ENCODE measurements at regions not wholly inside any gene's neighbourhood (a gene's known extent, or its start where the extent isn't known, plus 50 kb on each side); places are given as distances from the start of the nearest gene placed in this dataset.
"Not testable (repeated sequence)": the region's sequence is repeated elsewhere in the genome, so short reads cannot be mapped to it uniquely, and the experiment has no call there.

DNA sequence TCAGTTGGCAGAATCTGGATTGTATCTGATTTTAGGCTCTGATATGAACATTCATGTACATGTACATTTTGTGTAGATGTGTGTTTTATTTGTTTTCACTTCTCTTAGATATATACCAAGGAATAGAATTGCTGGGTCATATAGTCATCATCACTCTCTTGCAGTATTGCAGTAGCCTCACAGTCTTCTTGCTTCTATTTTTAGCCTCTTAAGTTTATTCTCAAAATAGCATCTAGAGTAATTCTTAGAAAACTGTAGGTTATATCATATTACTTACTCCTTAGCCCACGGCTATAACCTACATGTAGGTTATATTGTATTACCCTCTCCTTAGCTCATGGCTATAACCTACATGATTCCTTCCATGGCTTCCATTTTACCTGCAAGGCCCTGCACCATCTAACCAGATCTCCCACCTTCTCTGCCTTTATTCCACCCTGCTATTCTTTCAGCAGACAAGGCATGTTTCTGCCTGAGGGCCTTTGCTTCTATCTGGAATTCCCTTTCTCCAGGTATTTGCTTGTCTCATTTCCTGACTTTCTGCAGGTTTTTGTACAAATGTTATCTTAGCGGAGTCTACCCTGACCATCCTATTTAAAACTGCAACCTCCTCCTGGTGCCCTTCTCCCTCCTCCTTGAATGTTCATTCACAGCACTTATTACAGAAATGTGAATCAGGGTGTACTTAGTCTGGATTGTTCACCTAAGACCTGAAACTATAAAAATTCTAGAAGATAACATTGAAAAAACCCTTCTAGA lies 109.0 kb upstream of the ETV3 start:
- DNase-seq, result no peak

DNA sequence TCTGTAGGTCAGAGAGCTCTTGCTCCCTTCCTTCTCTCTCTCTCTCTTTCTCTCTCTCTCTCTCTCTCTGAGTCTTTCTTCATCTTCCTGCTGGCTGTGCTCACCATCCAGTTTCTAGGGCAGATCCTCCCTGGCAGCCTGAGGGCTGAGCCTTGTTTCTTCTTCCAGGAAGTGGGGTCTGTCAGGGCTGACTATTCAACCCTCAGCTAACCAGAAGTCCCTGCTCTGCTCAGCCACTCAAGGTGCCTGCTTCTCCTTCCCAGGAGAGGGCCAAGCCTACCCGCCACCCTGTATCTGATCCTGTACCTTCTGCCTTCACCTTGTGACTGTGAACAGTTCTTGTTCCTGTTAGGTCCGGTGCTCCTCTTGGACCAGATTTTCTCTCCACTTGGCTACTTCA lies 107.6 kb upstream of the ETV3 start:
- no peak for DNase-seq

DNA sequence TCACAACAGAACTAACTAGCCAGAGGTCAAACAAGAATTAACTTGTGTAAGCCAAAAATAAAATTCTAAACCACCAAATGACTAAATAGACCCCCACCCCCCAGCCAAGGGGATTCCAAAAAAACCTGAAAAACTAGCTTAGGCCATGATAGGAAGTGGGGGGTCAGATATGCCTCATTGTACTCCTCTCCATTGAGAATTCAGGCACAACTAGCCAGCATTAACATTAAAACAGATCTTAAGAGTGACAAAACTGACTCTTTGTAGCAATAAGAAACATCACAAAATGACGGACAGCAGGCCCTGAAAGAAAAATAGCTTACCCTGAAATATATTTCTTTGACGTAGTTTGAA lies 103.0 kb upstream of the ETV3 start:
- DNase-seq, result no peak

DNA sequence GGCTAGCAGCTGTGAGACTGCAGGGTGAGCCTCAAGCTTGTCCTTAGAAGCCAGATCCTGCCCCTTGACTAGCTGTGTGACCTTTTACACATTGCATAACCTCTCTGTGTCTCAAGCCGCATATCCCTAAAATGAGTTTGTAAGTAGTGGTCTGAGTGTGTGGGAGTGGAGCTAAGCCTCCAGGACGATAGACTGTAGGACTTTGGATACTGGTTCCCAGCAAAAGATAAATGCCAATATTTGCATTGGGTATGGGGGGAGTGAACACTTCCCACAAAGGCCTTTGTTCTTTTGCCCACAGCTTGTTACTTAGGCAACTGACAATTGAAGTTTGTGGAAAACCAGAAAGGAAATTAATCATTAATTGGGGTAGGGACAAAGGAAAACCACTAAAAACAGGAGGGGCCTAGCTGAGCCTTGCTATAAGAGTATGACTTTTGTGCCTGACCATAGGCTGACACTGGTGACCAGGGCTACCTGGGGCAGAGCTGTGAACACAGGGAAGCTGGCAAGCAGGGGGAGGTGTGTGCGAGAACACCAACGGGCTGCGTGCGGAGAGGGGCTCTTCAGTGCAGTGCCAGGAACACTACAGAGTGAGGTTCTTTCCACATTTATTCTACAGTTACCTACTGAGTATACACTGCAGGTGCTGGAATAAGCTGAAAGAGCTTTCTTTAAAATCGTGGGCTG lies 102.4 kb upstream of the ETV3 start:
- DNase-seq, result no peak

DNA sequence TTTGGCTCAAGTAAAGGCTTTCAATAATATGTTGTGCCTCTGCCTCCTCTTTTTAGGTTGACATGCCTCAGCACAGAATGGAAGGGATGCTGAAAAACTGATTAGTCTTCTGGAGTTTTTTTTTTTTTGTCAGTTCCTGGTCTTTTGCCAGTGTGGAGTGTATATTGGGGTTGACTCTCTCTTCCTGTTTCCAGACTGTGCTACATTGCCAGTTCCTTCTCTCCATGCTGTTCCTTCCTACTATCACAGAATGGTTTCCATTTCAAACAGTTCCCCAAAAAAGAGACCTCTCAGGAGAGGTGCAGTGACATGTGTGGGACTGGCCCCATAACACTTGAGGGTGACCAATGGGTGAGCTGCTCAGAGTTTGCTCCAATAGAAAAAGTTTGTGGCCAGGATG lies 101.7 kb upstream of the ETV3 start:
- DNase-seq, result no peak

DNA sequence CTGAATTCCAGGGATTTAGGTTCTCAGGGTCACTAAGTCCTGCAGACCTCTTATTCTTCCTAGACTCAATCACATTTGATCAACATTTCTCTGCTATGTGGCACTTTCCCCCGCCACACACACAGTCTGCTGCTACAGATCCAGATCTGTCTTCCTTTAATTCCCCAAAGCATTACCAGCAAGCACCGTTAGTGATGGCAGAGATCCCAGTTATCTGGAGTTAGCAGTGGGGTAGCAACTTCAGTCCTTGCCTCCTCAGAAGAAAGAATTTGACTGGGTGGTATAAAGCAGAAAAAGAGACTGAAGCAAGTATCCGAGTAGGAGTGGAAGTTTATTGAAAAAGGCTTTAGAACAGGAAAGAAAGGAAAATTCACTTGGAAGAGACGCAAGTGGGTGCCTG lies 100.4 kb upstream of the ETV3 start:
- DNase-seq, result no peak

DNA sequence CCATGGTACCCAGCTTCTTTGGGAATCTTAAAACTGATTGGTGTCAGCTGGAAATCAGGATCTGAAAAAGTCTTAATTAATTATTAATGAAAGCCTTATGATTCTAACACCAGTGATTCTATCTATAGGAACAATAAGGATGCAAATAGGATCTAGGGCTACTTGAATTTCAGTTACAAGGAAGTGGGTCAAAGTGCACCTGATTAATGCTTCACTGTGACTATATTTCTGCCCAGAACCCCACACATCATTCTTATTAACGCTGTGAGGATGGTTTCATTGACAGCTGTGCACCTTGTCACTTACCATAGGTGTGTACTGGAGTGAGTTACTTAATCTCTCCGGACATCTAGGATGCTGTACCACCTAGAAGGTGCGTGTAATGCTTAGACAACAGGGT lies 99.8 kb upstream of the ETV3 start:
- DNase-seq, result no peak

DNA sequence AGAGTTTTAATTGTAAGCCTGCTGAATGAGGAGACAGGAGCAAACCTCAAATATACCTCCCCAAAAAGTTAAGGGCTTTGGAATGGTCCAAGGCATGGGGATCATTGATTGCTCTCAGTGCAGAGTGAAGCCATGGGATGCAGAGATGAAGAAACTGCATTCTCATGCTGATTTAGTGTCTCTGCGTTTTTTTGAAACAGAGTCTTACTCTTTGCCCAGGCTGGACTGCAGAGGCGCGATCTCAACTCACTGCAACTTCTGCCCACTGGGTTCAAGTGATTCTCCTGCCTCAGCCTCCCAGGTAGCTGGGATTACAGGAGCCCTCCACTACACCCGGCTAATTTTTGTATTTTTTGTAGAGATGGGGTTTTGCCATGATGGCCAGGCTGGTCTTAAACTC lies 99.3 kb upstream of the ETV3 start:
- DNase-seq, result no peak

DNA sequence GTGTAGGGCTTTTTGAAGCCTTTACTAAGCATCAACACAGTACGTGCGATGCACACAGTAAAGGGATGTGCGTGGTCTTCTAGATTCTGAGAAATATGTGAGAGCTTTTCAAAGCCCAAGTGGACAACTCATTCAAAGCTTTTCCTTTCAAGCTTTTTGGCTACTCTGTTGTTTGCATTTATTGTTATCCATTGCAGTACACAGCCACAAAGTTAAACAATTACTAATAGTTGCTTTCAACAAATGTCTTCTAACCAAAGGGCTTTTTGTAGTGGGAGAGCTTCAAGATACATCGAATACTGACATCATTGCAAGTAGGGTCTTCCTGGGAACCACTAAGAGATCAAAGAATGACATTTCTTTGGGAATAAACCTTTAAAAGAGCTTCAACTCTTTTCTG lies 97.9 kb upstream of the ETV3 start:
- no peak for DNase-seq

DNA sequence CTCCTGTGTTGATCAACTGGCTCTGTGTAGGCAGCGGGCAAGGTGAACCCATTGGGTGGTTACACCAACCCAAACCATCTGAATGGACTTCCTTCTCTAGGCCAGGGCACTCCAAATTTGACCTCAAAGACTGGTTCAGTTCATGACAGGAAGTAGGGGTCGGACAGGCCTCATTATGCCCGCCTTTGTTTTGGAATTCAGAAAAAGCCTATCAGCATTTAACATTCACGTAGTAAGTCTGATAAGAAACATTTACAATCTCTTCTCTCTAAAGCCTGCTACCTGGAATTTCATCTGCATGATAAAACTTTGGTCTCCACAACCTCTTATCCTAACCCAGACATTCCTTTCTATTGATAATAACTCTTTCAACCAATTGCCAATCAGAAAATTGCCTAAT lies 97.1 kb upstream of the ETV3 start:
- no peak for DNase-seq

DNA sequence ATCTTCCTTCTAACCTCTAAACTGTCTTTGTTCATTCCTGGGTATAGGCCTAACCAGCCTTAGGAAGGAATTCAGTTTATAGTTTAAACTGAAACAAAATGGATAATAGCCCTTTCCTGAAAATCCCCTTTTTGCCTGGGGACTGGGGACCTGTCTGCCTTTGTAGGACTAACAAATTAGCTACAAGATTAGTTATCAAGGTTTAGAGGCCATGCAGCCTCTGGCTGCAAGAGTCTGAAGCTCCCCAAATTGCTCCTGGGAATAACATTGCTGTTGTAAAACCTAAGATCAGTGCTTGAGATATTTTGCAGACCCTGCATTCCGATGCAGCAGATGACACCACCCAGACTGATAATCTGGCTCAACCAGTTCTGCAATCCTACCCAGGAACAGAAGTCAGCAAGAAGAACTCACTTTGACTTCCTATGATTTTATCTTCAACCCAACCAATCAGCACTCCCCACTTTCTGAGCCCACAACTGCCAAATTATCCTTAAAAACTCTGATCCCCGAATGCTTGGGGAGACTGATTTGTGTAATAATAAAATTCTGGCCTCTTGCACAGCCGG lies 96.6 kb upstream of the ETV3 start:
- no peak for DNase-seq

DNA sequence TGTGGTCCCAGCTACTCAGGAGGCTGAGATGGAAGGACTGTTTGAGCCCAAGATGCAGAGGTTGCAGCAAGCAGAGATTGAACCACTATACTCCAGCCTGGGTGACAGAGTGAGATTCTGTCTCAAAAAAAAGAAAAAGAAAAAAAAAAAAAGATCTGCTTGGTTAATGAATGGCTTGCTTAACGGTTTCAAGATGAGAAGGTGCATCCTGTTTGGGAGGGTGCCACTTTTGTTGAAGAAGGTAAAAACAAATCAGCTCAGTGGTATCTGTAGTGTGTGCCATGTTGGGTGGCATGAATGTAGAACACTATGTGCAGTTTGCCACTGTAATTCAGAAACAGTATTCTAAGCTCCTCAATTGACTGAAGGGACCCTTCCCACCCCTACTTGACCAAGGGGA lies 94.9 kb upstream of the ETV3 start:
- no peak for DNase-seq

DNA sequence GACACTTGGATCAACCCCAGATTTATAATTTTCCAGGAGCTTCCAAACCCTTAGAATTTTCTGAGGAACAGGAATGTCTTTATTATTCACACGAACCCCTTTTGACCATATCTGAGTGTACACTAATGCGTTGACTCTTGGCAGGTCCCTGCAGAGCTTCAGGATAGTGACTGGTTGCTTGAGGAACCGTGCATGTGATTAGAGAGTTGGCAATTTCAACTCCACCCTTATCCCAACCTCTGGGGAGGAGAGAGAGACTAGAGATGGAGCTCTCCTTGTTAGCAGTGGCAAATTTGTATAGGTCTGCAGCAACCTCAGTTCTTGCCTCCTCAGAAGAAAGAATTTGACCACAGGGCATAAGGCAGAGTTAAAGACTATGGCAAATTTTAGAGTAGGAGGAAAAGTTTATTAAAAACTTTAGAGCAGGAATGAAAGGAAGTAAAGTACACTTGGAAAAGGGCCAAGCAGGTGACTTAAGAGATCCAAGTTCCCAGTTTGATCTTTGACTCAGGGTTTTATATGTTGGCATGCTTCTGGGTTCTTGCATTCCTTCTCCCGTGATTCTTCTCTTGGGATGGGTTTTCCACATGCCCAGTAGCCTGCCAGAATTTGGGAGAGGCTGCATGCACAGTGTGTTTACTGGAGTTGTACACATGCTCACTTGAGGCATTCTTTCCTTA lies 93.8 kb upstream of the ETV3 start:
- DNase-seq, result no peak

DNA sequence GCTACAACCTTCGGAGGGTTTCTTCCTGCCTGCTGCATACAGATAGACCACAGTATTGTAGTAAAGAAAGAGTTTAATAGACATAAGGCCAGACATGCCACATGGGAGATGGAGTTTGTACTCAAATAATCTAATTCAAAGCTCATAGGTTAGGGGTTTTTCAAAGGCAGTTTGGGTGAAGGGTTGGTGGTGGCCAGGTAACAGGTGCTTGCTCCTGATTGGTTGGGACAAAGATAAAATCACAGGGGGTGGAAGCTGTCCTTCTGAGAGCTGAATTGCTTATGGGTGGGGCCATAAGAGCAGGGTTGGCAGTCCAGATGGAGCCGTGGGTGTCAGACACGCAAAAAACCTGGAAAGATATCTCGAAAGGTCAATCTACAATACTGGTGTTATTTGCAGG lies 92.3 kb upstream of the ETV3 start:
- DNase-seq, result no peak

DNA sequence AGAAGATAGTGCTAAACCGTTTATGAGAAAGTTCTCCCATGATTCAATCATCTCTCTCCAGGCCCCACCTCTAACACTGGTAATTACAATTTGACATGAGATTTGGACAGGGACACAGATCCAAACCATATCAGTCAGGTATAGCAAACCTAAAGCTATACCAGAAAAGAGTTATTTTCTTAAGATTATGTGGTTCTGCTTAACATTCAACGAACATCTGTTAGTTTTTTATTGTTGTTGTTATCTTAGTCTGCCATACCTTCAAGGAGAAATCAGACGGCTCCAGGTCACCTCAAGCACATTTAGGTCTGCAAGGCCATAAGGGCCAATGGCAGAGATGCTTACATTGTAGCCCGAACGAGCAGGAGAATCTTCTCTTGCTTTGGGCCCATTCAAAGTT lies 89.5 kb upstream of the ETV3 start:
- no peak for DNase-seq

DNA sequence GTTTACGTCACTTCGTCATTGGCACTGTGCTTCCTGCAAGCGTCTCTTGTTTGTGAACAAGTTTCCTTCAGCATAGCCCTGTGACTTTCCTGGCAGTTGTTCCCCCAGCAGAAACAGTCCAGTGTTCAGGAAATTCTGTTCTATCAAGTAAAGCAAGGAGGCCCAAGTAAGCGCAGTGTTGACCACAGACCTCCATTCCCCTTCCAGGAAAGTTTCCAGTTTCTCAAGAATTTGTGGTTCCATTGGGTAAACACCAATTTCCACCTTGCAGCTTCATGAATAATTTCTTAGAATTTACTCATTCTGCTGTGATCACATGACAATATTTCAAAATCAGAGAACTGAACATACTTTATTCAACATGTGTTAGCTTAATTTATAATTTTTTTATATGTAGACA lies 88.5 kb upstream of the ETV3 start:
- DNase-seq, result no peak

DNA sequence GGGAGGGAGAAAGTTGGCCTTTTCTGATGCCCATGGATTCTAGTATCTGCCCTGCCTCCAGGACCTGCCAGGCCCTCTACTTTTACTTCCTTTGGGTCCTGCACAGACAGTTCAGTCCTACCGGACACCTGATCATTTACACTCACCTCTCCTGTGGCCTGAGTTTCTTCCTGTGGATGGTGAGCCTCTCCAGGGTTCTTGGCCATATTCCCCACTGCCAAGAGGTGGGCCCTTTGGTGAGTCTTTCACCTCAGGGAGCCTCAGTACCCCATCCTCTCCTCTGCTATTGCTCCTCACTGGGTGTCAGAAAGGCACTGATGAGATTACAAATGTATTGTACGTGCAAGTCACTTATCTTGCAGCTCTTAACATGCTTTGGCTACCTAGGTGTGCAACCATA lies 81.4 kb upstream of the ETV3 start:
- DNase-seq, result no peak

DNA sequence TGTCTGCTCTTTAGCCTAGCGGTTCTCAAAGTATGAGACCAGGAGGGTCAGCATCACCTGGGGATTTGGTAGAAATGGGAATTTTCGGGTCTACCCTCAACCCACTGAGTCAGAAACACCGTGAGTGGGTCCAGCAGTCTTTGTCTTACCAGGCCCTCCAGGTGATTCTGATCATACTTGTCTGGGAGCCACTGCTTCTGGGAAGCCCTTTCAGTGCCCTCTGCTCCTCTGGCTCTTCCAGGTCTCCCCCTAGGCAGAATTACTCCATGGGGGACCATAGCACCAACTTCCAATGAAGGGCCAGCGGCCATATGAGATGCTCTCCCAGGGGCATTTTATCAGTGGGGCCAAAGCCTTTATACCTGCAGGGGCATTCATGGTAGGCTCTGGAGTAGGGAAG lies 81.0 kb upstream of the ETV3 start:
- no peak for DNase-seq

DNA sequence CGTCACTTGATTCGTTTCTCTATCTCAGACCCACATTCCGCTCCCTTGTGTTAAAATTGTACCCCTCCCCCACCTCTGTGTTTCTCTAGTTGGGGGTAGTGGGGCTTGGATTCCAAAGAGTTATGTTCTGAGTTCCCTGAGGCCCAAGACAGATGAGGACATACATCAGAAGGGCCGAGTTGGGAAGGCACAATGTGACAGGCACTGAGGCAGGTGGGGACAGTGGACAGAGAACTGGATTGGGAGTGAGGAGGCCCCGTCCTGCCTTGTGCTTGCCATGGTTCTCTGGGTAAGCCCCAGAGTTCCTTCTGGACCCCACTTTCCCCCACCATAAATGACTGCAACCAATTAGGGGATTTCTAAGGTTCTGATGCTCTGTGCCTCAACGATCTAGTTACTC lies 80.5 kb upstream of the ETV3 start:
- DNase-seq, result no peak

DNA sequence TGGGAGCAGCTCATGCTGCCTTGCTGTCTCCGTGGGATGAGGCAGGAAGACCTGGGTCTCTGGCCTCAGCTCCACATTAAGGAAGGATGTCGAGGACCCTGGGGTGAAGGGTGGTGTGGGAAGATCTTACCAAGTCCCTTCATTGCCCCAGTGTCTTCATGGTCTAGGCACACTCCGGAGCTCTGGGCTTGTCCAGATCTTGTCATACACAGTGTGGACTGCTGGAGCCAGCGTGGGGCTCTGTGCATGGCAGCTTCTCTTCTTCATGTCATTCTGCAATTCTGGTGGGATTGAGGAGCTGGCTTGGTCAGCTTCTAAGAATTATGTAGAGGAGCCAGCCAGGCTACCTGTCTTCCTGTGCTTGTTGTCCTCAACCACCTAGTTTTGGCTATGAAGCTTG lies 79.3 kb upstream of the ETV3 start:
- no peak for DNase-seq

DNA sequence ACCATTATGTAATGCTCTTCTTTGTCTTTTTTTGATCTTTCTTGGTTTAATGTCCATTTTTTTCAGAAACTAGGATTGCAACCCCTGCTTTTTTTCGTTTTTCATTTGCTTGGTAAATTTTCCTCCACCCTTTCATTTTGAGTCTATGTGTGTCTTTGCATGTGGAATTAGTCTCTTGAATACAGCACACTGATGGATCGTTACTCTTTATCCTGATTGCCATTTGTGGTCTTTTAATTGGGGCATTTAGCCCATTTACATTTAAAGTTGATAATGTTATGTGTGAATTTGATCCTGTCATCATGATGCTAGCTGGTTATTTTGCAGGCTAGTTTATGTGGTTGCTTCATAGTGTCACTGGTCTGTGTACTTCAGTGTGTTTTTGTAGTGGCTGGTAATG lies 75.6 kb upstream of the ETV3 start:
- DNase-seq, result no peak

DNA sequence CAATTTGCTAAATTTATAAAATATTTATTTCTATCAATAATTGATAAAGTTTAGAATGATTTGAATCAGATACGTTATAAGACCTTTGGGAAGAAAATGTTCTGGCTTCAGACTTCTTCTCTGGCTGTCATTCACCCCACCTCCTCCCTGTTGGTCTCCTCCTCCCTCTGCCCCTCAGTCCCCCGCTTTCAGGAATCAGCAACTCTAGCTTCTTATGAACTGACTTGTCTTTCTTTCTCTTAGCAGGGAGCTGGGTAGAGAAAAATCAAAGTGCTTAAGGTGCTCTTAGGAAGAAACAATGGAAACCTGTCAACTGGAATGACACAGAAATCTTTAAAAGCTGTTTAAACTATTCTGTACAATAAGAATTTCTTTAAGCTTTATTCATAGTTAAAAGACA lies 71.3 kb upstream of the ETV3 start:
- no peak for DNase-seq

DNA sequence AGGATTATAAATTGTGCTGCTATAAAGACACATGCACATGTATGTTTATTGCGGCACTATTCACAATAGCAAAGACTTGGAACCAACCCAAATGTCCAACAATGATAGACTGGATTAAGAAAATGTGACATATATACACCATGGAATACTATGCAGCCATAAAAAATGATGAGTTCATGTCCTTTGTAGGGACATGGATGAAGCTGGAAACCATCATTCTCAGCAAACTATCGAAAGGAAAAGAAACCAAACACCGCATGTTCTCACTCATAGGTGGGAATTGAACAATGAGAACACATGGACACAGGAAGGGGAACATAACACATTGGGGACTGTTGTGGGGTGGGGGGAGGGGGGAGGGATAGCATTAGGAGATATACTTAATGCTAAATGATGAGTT lies 67.8 kb upstream of the ETV3 start:
- DNase-seq, result not testable (repeated sequence)

DNA sequence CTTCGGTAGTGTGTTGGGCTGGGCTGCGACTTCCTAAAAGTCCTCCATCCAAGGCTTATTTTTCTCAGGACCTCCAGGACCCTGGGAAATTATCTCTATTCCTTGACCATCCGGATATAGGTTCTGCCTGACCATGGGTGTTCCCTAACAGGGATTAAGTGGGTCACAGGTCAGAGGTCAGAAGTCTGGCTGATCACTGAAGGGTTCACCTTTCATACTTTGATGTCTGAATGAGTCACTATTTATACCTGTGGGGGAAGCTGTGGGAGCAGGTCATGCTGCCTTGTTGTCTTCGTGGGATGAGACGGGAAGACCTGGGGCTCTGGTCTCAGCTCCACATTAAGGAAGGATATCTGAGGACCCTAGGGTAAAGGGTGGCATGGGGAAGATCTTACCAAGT lies 65.0 kb upstream of the ETV3 start:
- no peak for DNase-seq
